ENCODE measurements at regions not wholly inside any gene's neighbourhood (a gene's known extent, or its start where the extent isn't known, plus 50 kb on each side); places are given as distances from the start of the nearest gene placed in this dataset.

DNA sequence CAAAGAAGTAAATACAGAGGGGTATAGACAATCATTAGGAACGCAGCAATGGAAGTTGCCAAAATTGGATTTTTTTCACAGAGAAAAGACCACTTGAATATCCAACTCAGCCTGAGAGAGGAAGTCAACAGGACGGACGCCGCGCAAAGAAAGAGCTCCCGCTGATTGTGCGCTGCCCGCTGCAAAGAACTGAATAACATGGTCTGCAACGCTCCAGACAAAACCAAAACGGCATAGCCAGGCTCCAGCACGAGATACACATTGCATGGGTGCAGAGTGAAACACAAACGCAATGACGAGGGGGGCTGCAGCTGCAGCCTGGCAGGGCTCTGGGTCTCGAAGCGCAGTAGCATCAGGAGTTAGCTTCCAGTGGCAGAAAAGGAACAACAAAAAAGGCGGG lies 113.9 kb upstream of the MGMT start:
- no peak for DNase-seq (ENCODE audit: low read depth in 2 of 2)

- DNase-seq (ENCODE audit: low read depth in 2 of 2): no peak
These were observed 107.0 kb upstream of the MGMT start for GRCh38 chr10:129360046-129360445.

DNA sequence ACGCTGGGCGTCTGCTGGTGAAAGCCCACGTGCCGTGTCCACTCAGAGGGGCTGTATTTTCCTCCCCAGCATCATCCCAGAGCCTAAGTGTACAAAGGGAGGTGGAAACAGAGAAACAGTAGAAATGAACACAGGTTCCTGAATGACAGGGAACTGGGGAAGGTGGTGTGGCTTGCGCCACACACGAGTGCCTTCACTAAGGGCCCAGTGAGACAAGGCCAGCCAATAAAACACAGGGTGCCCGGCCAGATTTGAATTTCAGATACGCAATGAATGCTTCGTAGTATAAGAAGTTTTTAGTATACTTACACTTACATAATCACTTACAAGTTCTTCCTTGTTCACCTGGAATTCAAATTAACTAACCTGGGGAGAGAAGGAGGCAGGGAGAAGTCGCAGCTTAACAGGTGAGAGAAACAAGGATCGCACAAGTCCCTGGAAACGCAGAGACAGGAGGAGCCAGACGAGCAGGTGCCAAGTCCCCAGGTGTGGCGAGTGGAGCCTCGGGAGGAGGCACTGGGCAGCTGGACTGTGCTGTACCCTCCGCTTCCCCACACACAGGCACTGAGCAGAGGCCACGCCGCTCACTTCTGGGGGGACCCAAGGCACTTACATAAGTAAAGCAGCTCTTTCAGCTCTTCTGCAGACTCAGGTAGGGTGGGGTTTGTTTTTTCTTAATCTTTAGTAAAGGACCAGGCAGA lies 105.2 kb upstream of the MGMT start:
- DNase-seq (ENCODE audit: low read depth in 2 of 2): no peak

DNA sequence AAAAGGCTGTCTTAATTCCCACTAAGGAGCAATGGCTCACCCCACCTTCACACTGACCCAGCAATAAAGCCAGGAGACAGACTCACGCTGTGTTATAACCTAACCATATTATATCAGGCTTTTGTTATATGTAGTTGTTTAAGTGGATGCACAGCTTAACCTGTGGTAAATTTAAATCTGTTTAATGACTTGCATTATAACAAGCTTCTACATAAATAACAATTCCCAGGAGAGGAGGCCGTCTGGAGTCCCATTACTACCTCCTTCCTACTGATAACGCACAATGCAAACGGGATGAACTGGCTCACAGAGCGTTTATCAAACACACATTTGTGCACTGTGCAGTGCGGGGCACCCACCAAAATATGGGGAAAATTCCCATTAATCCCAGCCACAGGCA lies 102.1 kb upstream of the MGMT start:
- no peak for DNase-seq (ENCODE audit: low read depth in 2 of 2)

DNA sequence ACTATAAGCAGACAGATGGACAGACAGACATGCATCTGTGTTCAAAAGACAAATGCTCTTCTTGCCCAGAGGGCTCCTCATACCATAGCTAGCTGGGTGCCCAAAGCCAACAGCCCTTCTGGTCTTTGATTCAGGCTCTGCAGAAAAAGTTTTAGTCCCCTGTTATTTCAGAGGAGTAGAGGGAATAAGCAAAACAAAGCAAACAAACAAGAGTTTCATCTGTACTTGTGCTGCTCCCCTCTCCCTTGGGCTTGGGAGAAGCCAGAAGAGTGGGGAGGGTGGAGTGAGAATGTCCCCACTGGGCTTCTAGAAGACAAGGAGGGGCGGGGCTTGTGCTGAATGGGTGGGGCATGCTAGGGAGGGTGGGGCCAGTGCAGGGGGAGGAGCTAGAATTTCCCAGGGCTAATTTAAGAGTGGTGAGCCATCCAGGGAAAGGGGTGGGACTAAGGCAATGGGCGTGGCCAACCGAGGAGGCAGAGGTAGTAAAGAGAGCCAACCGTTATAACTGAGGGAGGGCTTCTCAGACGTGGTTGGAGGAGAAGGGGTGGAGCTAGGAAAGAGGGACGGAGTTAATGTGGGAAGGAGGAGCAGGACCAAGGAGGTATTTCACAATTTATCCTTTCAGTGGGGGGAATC lies 101.2 kb upstream of the MGMT start:
- DNase-seq (ENCODE audit: low read depth in 2 of 2): no peak

DNA sequence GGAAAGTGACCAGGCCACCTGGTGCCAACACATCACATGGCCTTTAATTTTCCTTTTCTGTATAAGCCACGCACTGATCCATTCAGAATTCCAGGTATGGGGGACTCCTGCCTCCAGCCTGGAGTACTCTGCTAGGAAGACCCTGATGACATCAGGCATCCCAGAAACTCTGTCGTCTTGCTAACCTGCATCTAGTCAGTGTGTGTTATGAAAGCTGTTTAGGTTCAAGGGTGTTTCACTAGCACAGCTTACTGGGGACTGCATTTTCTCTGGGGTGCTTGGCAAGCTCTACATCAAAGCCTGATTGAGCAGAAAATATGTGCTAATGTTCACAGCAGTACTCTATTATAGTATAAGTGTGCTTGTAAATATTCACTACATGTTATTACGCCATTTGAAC lies 100.6 kb upstream of the MGMT start:
- no peak for DNase-seq (ENCODE audit: low read depth in 2 of 2)

DNA sequence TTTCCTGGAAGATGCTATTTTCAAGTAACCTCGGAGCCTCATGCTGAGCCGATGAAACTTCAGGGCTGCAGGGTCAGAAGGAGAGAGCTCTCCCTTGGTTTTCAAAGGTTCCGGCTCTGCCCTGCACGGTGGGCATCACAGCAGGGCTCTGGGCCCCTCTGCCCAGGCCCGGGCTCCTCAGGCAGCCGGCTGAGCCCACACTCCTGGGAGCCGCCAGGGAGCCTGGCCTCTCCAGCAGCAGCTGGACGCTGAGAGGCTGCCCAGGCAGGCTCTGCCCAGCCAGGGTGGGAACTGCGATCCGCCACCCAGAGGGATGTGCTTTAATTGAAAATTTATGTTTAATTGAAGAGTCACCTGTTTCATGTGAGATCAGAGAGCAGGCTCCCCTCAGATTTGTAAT lies 97.5 kb upstream of the MGMT start:
- DNase-seq (ENCODE audit: low read depth in 2 of 2): no peak

DNA sequence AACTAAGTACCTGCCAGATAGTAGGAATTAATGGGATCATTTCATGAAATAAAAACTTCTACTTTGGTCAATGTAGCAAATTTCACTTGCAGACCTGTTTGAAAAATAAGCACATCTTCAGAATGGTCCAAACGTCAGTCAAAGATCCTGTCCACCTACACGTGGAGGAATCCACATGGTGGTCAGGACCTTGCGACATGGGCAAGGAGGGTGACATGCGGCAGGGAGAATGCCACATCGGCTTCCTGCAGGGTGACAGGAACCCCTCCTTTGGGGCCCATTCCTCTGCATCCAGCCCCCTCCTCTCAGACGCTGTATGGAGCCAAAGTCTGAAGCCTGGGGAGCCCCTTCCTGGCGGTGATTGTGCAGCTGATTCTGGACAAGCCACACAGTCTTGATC lies 95.5 kb upstream of the MGMT start:
- no peak for DNase-seq (ENCODE audit: low read depth in 2 of 2)

- DNase-seq (ENCODE audit: low read depth in 2 of 2): no peak
These were observed 94.9 kb upstream of the MGMT start for GRCh38 chr10:129372172-129372571.

DNA sequence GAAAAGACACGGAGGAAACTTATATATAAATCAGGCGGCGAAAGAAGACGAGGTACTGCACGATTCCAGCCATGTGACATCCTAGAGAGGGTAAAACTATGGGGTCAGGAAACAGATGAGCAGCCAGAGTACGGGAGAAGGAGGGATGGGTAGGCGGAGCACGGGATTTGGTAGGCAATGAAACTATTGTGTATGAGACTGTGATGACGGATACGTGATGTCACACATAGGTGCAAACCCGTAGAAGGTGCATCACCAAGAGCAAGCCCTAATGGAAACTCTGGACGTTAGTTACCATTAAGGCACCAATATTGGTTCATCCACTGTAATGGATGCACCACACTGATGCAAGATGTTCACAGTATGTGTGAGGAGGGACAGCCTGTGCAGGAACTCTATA lies 93.8 kb upstream of the MGMT start:
- DNase-seq (ENCODE audit: low read depth in 2 of 2): no peak

- DNase-seq (ENCODE audit: low read depth in 2 of 2): no peak
These were observed 93.3 kb upstream of the MGMT start for GRCh38 chr10:129373718-129374117.

- no peak for DNase-seq (ENCODE audit: low read depth in 2 of 2)
These were observed 91.9 kb upstream of the MGMT start for GRCh38 chr10:129375171-129375570.

- no peak for DNase-seq (ENCODE audit: low read depth in 2 of 2)
These were observed 91.1 kb upstream of the MGMT start for GRCh38 chr10:129375912-129376311.

DNA sequence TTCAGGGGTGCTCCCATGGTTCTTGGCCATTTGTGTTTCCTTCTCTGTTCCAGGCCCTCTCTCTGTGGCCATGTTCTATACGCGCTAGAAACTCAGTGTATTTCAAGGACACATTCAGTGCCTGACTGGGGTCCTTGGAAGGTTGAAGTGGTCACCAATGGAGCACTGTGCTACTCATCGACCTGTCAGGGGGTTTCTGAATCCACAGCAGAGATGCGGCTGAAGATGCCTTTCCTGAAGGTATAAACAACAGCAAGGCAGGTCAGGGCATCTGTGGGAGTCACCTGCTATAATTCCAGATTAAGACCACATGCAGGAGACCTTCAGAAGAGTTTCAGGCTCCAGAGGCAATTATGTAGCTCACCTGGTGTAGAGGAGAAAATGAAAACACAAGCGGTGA lies 86.8 kb upstream of the MGMT start:
- no peak for DNase-seq (ENCODE audit: low read depth in 2 of 2)

DNA sequence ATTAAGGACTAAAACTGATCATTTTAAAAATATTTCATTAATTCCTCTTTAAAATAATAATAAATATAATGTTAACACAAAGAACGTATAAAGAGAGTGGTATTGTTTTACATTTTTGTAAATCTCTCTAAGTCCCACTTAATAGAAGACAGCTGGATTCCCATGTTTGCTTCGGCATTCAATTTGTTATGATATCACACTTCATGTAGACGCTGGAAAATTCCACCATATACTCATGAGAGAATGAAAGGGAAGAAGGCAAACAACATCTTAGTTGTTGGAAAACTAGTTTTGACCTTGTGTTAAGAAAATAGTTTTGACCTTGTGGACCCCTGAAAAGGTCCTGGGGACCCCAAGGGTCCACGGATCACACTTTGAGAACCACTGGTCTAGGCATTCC lies 85.3 kb upstream of the MGMT start:
- DNase-seq (ENCODE audit: low read depth in 2 of 2): no peak

DNA sequence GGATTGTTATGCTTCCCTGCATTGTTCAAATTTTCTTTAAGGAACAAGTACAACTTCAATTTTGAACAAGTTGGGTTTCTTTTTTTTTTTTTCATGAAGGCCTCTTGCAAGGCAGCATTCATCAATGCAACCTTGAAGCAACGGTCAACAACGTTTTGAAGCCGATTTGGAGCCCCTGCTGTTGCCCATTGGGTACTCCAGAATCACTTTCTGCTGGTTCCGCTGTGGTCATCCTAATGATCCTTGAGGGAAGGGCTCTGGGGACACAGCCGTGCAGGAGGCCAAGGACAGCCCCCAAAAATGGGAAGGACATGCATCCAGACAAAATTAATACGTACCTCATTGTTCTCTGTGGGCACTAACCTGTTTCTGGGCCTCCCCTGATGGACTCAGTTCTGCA lies 84.6 kb upstream of the MGMT start:
- DNase-seq (ENCODE audit: low read depth in 2 of 2): no peak

DNA sequence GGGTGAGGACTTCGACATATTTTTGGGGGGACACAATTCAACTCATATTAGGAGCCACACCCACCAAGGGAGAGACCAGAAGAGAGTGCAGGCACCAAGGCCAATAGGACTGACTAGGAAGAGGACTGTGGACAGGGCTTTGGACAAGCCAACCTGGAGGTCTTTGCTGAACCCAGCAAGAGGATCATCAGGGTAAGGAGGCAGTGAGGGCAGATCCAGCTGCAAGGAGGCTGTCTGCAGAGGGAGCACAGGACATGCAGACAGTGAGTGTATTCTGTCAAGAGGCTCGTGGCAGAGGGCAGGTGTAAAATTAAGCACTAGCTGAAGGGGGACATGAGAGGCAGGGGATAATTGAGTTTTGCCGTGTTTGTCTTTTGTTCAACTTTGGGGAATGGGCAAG lies 83.4 kb upstream of the MGMT start:
- DNase-seq (ENCODE audit: low read depth in 2 of 2): no peak

DNA sequence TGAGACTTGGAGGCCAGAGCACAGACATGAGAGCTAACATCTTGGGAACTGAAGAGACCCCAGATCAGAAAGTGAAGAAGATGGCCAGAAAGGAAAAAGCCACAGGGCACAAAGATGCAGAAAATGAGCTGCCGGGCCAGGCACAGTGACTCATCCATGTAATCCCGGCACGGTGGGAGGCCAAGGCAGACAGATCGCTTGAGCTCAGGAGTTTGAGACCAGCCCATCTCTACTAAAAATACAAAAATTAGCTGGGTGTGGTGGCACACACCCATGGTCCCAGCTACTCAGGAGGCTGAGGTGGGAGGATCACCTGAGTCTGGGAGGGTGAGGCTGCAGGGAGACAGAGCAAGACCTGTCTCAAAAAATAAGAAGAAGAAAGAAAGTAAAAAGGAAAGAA lies 81.4 kb upstream of the MGMT start:
- no peak for DNase-seq (ENCODE audit: low read depth in 2 of 2)

DNA sequence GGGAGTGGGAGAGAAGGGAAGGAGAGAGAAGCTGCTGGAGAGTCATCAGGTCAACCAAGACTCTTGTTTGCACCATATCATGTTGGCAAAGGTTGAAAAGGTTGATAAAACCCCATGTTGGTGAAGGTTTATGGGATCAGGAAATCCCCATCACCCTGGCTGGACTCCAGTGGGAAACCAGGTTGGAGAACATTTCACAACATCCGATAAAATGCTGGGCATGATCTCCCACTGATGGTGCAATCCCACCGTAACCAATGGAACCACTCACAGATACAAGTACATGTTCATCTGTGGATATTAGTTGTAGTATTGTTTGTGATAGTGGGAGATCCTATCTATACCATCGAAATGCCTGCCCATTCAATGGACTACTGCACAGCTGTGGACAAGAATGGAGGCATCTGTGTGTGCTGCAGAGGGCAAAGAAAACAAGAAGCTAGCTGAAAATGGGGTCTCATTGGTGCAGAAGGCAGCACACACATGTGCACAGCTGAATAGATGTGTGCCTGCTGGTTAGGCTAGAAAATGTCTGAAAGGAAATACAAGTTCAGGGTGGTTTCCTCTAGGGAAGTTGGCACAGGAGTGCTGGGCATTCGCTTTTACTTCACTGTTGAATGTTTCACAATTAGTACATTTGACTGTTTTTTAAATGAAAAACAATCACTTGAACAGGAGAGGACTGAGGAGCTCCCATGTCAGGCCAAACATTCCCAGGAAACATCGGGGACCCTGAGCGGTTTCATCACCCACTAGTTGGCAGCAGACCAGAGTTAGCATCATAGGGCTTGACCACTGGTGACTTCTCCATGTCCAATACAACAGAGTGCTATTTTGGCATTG lies 80.4 kb upstream of the MGMT start:
- DNase-seq (ENCODE audit: low read depth in 2 of 2): no peak

DNA sequence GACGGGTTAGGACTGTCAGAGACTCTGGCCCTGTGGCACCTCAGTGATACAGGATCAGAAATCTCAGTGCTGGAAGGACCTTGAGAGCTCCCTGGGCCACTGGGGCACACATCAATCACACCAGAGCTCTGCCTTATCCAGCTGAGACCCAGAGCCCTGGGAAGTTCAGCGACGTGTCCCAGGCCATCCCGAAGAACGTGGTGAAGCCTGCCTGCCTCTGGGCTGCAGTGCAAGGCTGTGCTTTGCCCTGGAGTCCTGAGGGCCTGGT lies 79.8 kb upstream of the MGMT start:
- no peak for DNase-seq (ENCODE audit: low read depth in 2 of 2)

DNA sequence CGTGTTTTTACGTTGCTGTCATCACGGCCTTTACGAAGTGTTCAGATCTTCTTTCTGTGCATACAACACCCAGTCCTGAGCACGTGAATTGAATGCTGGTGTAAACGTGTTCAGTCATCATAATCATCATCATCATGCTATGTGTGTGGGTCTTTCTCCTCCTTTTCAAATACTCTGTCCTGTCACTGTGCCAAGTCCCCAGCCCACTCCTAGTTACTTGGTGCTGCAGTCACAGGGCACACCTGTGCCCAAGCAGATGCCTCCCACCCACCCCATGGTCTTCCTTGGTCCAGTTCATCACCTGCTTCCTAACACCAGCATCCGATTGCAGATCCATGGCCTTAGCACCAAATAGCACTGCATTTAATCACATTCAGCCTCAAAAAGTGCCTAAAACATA lies 78.6 kb upstream of the MGMT start:
- no peak for DNase-seq (ENCODE audit: low read depth in 2 of 2)

GRCh38 chr10:129389194-129389593 lies 77.8 kb upstream of the MGMT start:
- no peak for DNase-seq (ENCODE audit: low read depth in 2 of 2)

DNA sequence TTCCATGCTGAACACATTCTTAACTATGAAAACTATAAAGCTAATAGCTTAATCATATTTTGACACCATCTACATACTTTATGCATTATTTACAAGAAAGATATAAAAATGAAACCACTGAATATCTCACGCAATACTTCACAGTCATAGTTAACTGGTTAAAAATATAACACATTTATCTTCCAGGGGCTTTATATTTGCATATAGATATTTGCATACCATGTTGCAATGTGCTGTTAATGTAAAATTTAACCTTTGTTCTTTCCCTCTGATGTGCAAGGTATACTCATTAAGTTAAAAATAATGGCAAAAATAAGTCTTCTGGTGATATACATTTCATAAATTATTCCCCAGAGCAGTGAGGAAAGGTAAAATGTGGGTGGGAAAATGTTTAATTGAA lies 76.9 kb upstream of the MGMT start:
- no peak for DNase-seq (ENCODE audit: low read depth in 2 of 2)

All from stimulated activated CD8-positive, alpha-beta memory T cell treated with anti-CD3 and anti-CD28 coated beads, Interleukin-7, amount 100 ng/mL, for 1 hour (primary cell).